ENCODE measurements at regions not wholly inside any gene's neighbourhood (a gene's known extent, or its start where the extent isn't known, plus 50 kb on each side); places are given as distances from the start of the nearest gene placed in this dataset.

DNA sequence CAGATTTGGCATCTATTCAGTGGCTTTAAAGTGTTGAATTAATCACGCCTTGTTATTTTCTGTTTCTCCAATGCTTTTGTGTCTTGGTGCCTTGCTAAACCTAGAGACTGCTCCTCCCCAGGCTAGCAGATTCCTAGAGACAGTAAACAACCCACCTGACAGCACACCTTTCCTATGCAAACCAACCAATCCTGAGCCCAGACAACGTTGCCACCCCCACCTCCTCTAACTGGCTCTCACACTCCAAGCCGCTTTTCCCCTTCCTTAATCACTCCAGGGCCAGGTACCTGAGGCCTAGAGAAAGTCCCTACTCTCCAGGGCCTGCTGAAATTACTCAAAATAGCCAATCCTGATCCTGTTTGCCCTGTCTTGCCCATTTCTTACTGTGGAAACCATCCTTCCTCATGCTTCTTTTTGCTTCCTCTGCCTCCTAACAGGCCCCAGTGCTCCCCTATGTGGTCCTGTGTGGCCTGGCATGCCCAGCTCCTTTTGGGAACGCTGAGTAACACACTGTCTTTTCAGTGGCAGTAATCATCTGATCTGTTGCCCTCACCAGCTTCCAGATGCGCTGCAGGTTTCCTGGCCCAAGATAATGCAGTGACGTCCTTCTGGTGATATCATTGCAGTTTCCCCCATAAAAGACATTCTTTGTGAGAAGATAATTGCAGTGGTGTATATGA lies 53.4 kb downstream of the GAS1 start:
- DNase-seq, result no peak

DNA sequence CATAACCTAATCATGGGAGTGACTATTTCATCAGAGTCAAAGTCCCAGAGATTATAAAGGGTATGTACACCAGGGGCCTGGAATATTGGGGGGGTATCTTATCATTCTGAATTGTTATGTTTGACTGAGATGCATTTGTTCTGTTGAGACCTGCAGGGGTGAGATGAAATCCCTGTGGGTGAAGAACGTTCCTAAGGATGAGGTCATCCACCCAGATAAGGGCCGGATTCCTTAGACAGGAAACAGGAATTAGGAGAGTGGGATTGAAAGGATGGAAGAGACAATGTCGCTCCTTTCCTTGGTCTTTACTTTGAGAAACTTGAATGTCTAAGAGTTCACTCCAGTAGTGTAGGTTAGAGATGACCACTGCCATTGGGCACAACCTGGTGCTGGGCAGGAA lies 54.7 kb downstream of the GAS1 start:
- no peak for DNase-seq

GRCh38 chr9:86891886-86892437 lies 55.3 kb downstream of the GAS1 start:
- no peak for DNase-seq

- no peak for DNase-seq
Observed at GRCh38 chr9:86891091-86891490, 56.2 kb downstream of the GAS1 start.

GRCh38 chr9:86885232-86885631 lies 62.1 kb downstream of the GAS1 start:
- DNase-seq, result no peak

- no peak for DNase-seq
Observed at GRCh38 chr9:86876621-86877196, 70.6 kb downstream of the GAS1 start.

DNA sequence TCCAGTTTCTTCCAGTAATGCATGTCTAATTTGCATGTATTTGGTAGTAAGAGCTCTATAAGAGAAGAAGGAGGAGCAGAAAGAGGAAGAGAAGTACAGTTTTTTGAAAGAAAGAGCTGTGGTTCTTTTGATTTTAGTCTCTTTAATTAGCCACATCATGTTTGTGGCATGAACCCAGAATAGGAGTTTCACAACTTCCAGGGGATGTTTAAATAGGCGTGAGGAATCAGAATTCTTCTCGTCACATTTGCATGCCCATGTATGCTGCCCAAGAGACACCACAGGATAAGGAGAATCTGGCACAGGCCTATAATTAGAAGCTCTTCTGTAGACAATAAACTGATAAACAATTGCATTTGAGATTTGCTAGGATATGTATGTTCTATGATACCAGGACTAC lies 78.7 kb downstream of the GAS1 start:
- DNase-seq, result no peak

DNA sequence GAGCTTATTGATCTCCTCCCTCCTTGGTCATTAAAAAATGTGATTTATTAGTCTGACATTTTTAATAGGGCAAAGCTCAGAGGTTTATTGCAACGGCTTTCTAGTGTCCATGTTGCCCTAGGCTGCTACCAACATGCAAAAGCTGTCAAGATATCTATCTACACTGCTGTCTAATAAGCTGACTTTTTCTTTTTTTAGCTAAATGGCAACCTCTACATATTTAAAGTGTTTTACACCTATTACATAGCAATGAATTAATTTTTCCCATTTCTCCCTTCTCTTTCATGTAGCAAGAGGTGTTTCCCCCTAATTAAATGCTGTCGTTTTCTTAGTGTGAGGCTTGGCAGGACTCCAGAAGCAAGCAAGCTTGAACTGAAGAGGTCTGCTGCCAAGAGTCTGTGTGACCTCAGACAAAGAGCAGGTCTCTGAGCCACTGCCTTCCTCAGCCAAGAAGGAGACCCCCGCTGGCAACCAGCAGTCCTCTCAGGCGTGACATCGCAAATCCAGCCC lies 79.4 kb downstream of the GAS1 start:
- DNase-seq, result no peak

DNA sequence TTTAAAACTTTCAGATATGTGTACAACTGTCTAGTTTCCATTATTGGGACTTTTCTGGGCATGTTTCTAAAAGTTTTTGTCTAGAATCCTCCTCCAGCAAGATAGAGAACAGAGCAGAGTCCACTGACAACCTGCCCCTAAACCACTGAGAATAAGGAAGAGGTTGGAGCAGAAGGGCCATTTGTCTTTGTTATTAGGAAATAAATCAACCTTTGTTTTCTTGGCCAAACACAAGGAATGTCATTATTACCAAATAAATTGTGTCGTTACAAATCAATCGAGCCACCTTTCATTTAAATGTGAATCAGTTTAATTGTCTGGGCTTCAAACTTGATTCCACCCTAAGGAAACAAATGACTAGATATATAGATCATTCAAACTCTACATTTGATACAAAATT lies 81.4 kb downstream of the GAS1 start:
- no peak for DNase-seq

DNA sequence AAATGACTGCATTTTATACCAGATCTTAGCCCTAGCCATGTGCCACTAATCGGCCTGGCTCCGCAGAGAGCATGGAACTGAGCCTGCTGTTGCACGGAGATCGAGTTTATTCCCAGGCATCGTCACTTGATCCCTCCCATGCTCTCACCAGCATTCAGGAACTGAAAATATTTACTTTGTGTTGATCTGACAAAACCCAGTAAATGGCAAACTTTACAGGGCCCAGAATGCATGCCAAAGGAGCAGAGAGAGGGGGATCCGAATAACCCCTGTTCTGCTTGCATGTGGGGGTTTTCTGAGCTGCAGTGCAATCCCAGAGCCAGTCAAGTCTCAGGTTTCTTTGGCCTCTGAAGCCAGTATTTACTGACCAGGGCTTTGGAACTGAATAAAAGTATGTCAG lies 87.3 kb downstream of the GAS1 start:
- DNase-seq, result no peak

DNA sequence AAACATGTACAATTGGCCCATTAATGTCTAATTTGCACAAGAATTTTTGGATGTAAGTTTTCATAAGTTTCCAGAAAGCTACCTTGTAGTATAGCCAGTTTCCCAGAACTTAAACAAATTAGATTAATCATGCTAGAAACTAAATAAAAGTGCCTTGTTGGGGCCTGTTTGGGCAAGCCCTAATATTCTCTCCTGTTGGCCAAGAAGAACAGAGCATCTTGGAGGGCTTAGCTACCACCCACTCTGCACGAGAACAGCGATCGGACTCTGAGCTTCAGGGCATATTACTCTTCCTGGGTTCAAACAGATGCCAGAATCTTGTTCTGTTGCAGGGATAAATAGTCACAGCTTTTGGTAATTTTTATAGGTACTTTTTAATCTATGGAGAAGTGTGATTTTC lies 88.2 kb downstream of the GAS1 start:
- DNase-seq, result no peak

GRCh38 chr9:86858009-86858408 lies 89.3 kb downstream of the GAS1 start:
- no peak for DNase-seq

- no peak for DNase-seq
Observed at GRCh38 chr9:86856259-86856658, 91.0 kb downstream of the GAS1 start.

GRCh38 chr9:86854898-86855523 lies 92.3 kb downstream of the GAS1 start:
- DNase-seq, result peak in 1 of 2 experiments; percentile 7

DNA sequence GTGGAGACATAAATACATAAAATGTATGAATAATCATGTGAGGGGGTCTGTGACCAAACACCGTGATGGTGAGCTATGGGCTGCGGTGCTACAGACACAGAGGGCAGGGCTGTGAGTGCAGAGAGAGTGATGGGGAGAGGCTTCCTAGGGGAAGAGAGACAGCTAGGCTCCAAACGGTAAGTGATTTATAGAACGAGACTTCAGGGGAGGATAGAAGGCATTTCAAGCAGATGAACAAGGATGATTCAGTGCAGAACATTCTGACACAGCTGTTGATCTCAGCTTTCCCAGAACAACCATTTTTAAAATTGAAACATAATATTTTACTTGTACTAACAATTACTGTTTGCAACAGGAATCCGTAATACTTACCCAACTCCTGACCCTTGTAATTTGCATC lies 100.7 kb downstream of the GAS1 start:
- DNase-seq, result no peak

DNA sequence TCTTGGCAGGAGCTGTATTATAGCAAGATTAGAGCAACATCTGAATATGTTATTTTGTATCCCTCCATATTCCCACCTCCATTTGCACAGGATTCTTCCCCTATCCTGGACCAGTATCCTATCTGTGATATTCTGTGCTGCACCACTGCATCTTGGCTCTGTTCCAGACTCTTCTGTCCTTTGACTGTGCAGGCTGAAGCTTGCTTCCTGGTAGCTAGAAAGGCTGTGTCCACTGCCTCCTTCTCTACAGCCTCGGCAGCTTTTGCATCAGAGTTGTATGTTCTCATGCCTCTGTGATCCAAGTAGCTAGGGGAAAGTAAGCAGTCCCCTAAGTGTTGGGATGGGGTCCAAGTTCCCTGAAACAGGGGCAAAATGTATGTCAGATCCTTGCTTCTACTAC lies 104.1 kb downstream of the GAS1 start:
- DNase-seq, result no peak

DNA sequence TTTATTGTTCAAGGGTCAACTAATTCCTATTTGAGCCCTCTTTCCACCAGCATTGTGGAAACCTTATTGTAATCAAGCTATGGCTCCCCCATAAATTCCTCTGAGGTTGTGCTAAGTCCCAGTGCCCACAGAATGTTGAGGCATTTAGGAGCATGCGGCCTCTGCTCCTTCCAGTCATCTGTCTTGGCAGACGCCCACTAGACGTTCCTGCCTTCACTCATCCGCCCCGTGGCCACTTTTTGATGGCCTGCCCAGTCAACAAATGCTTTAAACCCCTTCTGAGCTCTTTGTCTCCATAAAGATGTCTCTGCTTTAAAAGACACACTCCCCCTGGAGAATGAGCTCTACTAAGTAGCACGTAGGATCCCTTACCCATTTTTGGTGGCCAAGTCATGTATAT lies 104.7 kb downstream of the GAS1 start:
- DNase-seq, result no peak

DNA sequence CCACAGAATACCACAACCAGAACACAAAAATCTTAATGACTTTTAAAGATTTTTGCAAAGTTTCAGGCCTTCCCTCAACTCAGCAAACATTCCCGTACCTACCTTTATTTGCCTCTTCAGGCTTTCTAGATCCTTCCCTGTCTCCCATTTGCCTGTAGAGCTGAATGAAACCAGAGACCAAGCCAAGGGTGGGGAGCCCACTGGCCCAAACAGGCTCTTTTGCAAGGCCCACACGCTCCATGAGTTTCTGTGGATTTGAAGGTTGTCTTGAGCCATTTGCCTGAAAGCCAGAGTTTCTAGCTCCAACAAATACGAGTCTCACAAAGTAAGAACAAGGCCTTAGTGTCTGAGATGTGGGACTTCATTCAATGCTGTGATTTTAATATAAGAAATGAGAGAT lies 107.8 kb downstream of the GAS1 start:
- no peak for DNase-seq

- DNase-seq, result no peak
Observed at GRCh38 chr9:86838519-86839497, 108.5 kb downstream of the GAS1 start.

- DNase-seq, result no peak
Observed at GRCh38 chr9:86837345-86837744, 110.0 kb downstream of the GAS1 start.

- DNase-seq, result no peak
Observed at GRCh38 chr9:86836797-86837196, 110.5 kb downstream of the GAS1 start.

- DNase-seq, result no peak
Observed at GRCh38 chr9:86836266-86836665, 111.0 kb downstream of the GAS1 start.

GRCh38 chr9:86830356-86830755 lies 117.0 kb downstream of the GAS1 start:
- DNase-seq, result no peak
